PC-9 (cell line): ENCODE measurements at regions not wholly inside any gene's neighbourhood (a gene's known extent, or its start where the extent isn't known, plus 50 kb on each side); places are given as distances from the start of the nearest gene placed in this dataset.

ENCODE experiments used
- EZH2 ChIP-seq: fragments of 200-600 bp; sonication (generic); IDR thresholded peaks from 2 replicates; pipeline ENCODE4 v1.8.0; 2017; ENCODE audit warnings: antibody characterized with exemption, low read depth
- TF ChIP-seq, protein P1 (sequence below): fragments of 200-600 bp; sonication (generic); conservative IDR thresholded peaks from 2 replicates; pipeline ENCODE4 v1.6.1; 2017; ENCODE audit warnings: mixed run types, antibody characterized with exemption, mild to moderate bottlenecking, moderate library complexity

DNA sequence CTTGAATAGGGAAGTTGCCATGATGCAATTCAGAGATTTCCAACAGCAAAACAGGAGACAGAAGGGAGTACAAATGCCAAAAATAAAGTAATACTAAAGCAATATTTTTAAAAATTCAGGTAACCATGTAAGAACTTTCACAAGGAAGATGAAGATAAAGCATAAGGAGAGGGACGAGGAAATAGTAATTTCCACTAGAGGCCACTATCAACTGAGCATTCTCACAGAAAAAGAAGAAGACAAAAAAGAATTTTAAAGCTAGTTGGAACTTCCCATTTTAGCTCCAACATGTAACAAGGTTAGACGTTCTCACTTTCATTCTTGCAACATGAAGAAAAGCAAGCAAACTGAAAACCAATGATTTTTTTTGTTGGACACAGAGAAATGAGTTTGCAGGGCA is 779.9 kb upstream of the CDH6 start:
- TF ChIP-seq, protein P1, sequence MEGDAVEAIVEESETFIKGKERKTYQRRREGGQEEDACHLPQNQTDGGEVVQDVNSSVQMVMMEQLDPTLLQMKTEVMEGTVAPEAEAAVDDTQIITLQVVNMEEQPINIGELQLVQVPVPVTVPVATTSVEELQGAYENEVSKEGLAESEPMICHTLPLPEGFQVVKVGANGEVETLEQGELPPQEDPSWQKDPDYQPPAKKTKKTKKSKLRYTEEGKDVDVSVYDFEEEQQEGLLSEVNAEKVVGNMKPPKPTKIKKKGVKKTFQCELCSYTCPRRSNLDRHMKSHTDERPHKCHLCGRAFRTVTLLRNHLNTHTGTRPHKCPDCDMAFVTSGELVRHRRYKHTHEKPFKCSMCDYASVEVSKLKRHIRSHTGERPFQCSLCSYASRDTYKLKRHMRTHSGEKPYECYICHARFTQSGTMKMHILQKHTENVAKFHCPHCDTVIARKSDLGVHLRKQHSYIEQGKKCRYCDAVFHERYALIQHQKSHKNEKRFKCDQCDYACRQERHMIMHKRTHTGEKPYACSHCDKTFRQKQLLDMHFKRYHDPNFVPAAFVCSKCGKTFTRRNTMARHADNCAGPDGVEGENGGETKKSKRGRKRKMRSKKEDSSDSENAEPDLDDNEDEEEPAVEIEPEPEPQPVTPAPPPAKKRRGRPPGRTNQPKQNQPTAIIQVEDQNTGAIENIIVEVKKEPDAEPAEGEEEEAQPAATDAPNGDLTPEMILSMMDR = no peak
- no peak for TF ChIP-seq EZH2
